Gastroesophageal sphincter (tissue), 3 donors: ENCODE measurements at regions not wholly inside any gene's neighbourhood (a gene's known extent, or its start where the extent isn't known, plus 50 kb on each side); places are given as distances from the start of the nearest gene placed in this dataset.

ENCODE experiments used
- EP300 ChIP-seq: sonication (generic); formaldehyde crosslinking; IDR thresholded peaks from one replicate; pipeline ENCODE4 v1.6.1; 2017; ENCODE audit warnings: antibody characterized with exemption, mild to moderate bottlenecking
- POLR2A ChIP-seq, 2 donors: fragments of 450-650 bp; IDR thresholded peaks; one replicate each; pipeline ENCODE4 v1.6.1; 2017; ENCODE audit warnings: antibody characterized with exemption in 2 of 2, mild to moderate bottlenecking in 2 of 2, moderate library complexity in 1 of 2
- TF ChIP-seq, protein P1 (sequence below), 4 experiments: fragments of 200-600 bp in 2 of 4; fragments of 450-650 bp in 2 of 4; sonication (generic) in 1 of 4; IDR thresholded peaks; one replicate each; pipeline ENCODE4 v1.5.1; 2017 to 2019; ENCODE audit warnings: antibody characterized with exemption in 4 of 4, mild to moderate bottlenecking in 2 of 4, moderate library complexity in 2 of 4

DNA sequence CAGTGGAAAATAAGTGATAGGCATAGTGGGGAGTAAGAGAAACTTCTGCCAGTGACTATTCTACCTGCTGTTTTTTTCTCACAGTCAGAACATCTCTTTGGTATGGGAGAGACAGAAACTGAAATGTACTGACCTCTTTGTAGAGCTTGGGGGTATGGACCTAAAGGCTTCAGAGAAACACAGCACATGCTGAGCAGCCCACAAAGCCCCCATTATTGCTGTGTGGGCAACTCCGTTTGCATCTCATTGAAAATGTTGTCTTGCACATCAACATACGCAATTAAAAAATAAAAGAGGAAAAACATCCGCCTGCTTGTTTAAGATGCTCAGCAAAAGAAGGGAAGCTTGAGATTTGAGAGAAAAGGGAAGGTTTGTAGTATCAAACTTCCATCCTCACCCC lies 443.4 kb upstream of the SEMA6D start:
- TF ChIP-seq, protein P1, sequence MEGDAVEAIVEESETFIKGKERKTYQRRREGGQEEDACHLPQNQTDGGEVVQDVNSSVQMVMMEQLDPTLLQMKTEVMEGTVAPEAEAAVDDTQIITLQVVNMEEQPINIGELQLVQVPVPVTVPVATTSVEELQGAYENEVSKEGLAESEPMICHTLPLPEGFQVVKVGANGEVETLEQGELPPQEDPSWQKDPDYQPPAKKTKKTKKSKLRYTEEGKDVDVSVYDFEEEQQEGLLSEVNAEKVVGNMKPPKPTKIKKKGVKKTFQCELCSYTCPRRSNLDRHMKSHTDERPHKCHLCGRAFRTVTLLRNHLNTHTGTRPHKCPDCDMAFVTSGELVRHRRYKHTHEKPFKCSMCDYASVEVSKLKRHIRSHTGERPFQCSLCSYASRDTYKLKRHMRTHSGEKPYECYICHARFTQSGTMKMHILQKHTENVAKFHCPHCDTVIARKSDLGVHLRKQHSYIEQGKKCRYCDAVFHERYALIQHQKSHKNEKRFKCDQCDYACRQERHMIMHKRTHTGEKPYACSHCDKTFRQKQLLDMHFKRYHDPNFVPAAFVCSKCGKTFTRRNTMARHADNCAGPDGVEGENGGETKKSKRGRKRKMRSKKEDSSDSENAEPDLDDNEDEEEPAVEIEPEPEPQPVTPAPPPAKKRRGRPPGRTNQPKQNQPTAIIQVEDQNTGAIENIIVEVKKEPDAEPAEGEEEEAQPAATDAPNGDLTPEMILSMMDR (IDR thresholded peaks at IDR 0.05) = no peak
- TF ChIP-seq EP300 (no peak), POLR2A (IDR thresholded peaks at IDR 0.05) (no peak)
